ENCODE measurements at regions not wholly inside any gene's neighbourhood (a gene's known extent, or its start where the extent isn't known, plus 50 kb on each side); places are given as distances from the start of the nearest gene placed in this dataset.

DNA sequence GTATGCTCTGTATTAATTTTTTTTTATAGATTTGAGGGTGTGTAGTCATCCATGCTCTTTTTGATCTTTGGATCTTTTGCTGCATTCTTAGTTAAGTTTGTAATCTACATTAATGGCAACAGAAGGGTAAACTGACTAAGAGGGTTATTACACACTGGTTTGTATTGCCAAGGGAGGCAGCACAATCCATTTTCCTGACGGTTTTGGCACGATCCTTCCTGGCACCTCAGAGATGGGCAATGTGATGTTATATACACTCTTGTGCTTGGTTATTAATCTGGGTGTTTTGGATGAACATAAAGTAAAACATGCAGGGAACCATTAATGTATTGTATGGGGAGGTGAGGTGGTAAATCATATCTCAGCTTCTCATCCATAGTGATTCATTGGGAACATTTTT, 98.8 kb upstream of the SLC38A2 start:
- Histone ChIP-seq H3K4me3 (ENCODE audit: low read depth, low read length, poor library complexity, severe bottlenecking) (no peak overlapping the region), H3F3A (ENCODE audit: insufficient read depth, low read length) (no peaks in the 10 kb centered on the region), H3K4me1 (ENCODE audit: insufficient read depth, low read length, severe bottlenecking) (no peaks in the 10 kb centered on the region), H3K4me2 (ENCODE audit: low read length) (no peak overlapping the region), H3K36me3 (ENCODE audit: insufficient read depth, low read length) (no peaks in the 10 kb centered on the region), H4K20me1 (ENCODE audit: insufficient read depth, low read length) (no peaks in the 10 kb centered on the region), H3K27me3 (ENCODE audit: insufficient read depth, low read length) (no peaks in the 10 kb centered on the region), H3K9me3 (ENCODE audit: low read length) (no peaks in the 10 kb centered on the region), H2AFZ (ENCODE audit: low read length) (no peak overlapping the region), H3K9ac (ENCODE audit: low read length) (no peak overlapping the region), H3K9me2 (ENCODE audit: low read depth, low read length) (no peaks in the 10 kb centered on the region), H3K79me2 (ENCODE audit: insufficient read depth, low read length) (no peaks in the 10 kb centered on the region), H3K27ac (ENCODE audit: low read depth, low read length, poor library complexity, severe bottlenecking) (no peak overlapping the region)
- TF ChIP-seq, protein P1, sequence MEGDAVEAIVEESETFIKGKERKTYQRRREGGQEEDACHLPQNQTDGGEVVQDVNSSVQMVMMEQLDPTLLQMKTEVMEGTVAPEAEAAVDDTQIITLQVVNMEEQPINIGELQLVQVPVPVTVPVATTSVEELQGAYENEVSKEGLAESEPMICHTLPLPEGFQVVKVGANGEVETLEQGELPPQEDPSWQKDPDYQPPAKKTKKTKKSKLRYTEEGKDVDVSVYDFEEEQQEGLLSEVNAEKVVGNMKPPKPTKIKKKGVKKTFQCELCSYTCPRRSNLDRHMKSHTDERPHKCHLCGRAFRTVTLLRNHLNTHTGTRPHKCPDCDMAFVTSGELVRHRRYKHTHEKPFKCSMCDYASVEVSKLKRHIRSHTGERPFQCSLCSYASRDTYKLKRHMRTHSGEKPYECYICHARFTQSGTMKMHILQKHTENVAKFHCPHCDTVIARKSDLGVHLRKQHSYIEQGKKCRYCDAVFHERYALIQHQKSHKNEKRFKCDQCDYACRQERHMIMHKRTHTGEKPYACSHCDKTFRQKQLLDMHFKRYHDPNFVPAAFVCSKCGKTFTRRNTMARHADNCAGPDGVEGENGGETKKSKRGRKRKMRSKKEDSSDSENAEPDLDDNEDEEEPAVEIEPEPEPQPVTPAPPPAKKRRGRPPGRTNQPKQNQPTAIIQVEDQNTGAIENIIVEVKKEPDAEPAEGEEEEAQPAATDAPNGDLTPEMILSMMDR (IDR thresholded peaks at IDR 0.05; ENCODE audit: low read length) = no peak
- TF ChIP-seq EZH2 (IDR thresholded peaks at IDR 0.05; ENCODE audit: borderline replicate concordance, low read length) = no peak

DNA sequence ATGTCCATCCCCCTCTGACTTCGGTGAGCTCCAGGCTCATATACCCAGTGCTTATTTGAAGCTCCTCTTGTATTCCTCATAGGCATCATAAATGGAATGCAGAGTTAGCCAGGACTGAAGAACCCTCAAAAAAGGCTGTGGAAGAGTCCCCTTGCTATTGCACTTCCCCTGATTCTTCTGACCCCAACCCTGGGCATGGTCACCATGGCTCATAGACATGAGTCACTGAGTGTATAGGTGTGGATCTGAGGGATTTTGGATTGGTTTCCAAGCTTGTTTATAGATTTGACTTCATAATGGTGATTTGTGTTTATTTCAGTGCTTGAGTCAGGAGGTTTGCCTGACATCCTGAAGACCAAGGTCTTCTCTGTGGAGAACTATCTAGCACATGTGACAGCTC, 98.4 kb upstream of the SLC38A2 start:
- H3K4me3 ChIP-seq (ENCODE audit: low read depth, low read length, poor library complexity, severe bottlenecking) = no peak overlapping the region
- H3K4me2 ChIP-seq (ENCODE audit: low read length) = no peak overlapping the region
- H2AFZ ChIP-seq (ENCODE audit: low read length) = no peak overlapping the region
- H3K9ac ChIP-seq (ENCODE audit: low read length) = no peak overlapping the region
- H3K79me2 ChIP-seq (ENCODE audit: insufficient read depth, low read length) = no peaks in the 10 kb centered on the region
- no peaks in the 10 kb centered on the region for H4K20me1 ChIP-seq (ENCODE audit: insufficient read depth, low read length)
- no peaks in the 10 kb centered on the region for H3K36me3 ChIP-seq (ENCODE audit: insufficient read depth, low read length)
- H3K27ac ChIP-seq (ENCODE audit: low read depth, low read length, poor library complexity, severe bottlenecking) = no peak overlapping the region
- TF ChIP-seq EZH2 (IDR thresholded peaks at IDR 0.05; ENCODE audit: borderline replicate concordance, low read length) = no peak
- TF ChIP-seq, protein P1 (IDR thresholded peaks at IDR 0.05; ENCODE audit: low read length) = no peak
- H3K27me3 ChIP-seq (ENCODE audit: insufficient read depth, low read length) = no peaks in the 10 kb centered on the region
- H3K4me1 ChIP-seq (ENCODE audit: insufficient read depth, low read length, severe bottlenecking) = no peaks in the 10 kb centered on the region
- no peaks in the 10 kb centered on the region for H3K9me2 ChIP-seq (ENCODE audit: low read depth, low read length)
- H3F3A ChIP-seq (ENCODE audit: insufficient read depth, low read length) = no peaks in the 10 kb centered on the region
- no peaks in the 10 kb centered on the region for H3K9me3 ChIP-seq (ENCODE audit: low read length)

DNA sequence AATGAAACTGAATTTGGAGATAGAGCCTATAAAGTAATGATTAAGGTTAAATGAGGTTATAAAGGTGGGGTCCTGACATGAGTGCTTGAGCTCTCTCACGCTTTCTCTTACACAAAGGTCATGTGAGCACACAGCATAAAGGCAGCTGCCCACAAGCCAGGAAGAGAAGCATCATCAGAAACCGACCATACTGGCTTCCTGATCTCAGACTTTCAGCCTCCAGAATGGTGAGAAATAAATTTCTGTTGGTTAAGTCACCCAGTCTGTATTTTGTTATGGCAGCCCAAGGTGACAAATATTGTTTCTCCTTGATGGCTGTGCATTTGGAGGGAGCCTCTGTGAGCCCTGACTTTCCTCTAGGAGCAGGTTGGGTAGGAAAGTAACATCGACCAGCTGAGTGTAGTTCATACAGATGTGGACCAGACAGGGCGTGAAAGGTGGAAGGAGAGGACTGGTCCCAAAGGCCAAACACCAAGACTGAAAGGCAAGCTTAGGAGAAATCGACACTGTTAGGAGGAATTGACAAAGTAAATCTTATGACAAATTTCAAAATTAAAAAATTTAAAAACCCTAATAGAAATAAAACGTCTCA, 97.6 kb upstream of the SLC38A2 start:
- Histone ChIP-seq H3K36me3 (ENCODE audit: insufficient read depth, low read length) (no peaks in the 10 kb centered on the region), H3K27ac (ENCODE audit: low read depth, low read length, poor library complexity, severe bottlenecking) (no peak overlapping the region), H3K9me2 (ENCODE audit: low read depth, low read length) (no peaks in the 10 kb centered on the region), H3K4me2 (ENCODE audit: low read length) (no peak overlapping the region), H3K9me3 (ENCODE audit: low read length) (no peaks in the 10 kb centered on the region), H3K4me1 (ENCODE audit: insufficient read depth, low read length, severe bottlenecking) (no peaks in the 10 kb centered on the region), H3K4me3 (ENCODE audit: low read depth, low read length, poor library complexity, severe bottlenecking) (no peak overlapping the region), H3K27me3 (ENCODE audit: insufficient read depth, low read length) (no peaks in the 10 kb centered on the region), H3F3A (ENCODE audit: insufficient read depth, low read length) (no peaks in the 10 kb centered on the region), H3K9ac (ENCODE audit: low read length) (no peak overlapping the region), H3K79me2 (ENCODE audit: insufficient read depth, low read length) (no peaks in the 10 kb centered on the region), H2AFZ (ENCODE audit: low read length) (no peak overlapping the region), H4K20me1 (ENCODE audit: insufficient read depth, low read length) (no peaks in the 10 kb centered on the region)
- TF ChIP-seq EZH2 (IDR thresholded peaks at IDR 0.05; ENCODE audit: borderline replicate concordance, low read length) = no peak
- TF ChIP-seq, protein P1 (IDR thresholded peaks at IDR 0.05; ENCODE audit: low read length) = no peak
